ENCODE measurements at regions not wholly inside any gene's neighbourhood (a gene's known extent, or its start where the extent isn't known, plus 50 kb on each side); places are given as distances from the start of the nearest gene placed in this dataset.
A peak's percentile ranks its signal among the peaks of the same experiment; 100 is the strongest.

DNA sequence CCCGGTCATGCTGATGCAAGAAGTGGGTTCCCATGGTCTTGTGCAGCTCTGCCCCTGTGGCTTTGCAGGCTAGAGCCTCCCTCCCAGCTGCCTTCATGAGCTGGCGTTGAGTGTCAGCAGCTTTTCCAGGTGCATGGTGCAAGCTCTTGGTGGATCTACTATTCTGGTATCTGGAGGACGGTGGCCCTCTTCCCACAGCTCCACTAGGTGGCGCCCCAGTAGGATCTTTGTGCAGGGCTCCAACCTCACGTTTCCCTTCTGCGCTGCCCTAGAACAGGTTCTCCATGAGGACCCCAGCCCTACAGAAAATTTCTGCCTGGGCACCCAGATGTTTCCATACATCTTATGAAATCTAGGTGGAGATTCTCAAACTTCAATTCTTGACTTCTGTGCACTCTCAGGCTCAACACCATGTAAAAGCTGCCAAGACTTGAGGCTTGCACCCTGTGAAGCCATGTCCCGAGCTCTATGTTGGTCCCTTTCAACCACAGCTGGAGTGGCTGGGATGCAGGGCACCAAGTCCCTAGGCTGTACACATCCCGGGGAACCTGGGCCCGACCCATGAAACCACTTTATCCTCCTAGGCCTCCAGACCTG is 238.4 kb upstream of the MDFIC2 start:
- DNase-seq: peak; percentile 89

DNA sequence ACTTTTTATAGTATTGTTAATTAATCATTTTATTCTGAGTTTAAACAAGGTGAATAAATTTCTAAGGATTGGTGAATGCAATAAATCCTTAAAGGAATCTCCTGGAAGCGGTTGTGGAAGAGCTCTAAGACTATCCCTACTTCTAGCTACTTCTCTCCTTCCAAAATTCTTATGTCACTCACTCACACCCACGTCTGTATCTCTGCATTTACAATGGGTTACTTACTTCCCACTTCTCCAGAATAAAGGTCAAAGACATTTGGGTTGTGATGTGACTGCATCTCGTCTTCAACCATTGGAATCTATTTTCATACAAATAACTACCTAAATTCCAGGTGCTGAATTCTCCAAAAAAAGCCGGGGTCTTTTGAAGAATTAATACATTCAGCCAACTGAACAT is 234.2 kb upstream of the MDFIC2 start:
- no peak for DNase-seq

DNA sequence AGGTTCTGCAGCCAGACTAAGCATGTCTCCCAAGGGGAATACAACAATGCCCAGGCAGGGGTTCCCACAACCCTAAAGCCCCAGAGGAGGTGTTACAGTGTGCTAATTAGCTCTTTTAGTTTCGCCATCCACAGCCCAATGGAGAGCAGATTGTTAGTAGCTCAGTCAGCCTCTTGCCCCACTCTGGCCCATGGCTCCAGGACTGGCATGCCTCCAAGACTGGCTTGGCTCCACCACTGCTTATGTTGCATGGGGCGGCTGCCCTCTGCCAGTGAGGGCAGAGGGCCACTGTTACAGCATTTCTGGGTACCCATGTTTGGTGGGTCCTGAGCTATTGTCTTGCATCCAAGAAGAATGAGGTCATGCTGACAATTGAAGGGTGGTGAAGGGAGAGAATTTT is 231.1 kb upstream of the MDFIC2 start:
- DNase-seq: no peak

DNA sequence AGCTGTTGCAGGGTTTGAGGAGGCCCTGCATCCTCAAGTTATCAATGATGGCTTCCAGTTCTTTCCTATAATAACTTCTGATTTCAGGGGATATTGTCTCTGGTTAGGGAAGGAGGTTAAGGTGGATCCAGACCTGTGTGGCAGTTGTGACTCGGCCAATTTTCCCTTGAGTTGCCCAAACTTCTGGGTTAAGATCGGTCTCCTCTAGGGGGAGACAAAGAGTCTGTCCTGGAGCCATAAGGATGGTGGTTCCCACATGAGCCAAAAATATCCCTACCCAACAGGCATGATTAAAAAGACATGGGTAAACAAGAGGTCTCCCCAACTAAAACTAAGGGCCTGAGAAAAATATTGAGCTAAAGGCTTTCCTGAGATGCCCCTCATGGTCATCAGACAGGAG is 227.5 kb upstream of the MDFIC2 start:
- no peak for DNase-seq

DNA sequence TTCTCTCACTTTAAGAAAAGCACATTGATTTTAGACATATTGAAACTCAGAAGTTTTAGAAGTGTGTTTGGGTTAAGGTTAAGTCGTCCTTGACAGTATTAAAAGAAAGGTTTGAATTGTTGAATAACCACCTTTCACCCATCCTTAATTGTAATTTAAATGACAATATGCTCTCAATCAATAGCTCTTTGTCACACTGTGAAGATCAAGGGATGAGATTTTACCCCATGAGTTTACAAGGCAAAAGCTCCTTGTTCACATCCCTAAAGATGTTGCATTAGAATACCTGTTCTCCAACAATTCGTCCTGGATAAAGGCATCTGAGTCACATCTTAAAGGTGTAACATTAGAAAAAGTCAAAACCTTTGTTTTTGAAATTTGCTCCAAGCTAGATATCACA is 220.4 kb upstream of the MDFIC2 start:
- DNase-seq: no peak

DNA sequence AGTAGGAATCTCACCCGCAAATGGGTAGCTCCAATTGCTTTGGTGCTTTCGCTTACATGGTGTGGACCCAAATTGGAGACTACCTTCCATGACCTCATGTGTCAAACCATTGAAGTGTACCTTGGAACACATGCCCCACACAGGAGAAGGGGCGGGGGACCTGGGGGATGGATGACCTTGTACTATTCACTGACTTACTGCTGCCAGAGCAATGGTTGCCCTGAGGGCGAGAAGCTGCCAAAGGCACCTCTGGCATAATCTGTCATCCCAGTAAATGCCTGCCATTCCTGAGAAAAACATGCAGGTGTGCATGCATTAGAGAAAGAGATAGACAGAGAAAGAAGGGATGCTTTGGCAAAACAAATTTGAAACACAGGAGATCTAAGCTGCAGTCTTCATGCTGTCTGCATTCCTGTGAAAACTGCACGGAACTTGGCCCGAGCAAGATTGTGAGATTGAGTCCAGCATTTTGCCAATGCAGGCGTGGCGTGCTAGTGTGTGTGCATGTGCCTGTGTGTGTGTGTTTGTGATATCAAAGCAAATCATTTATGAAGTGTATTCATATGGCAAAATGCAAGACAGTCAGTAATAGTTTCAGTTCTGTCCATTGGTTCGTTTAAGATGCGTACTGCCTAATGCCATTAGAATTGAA is 219.5 kb upstream of the MDFIC2 start:
- DNase-seq: no peak

DNA sequence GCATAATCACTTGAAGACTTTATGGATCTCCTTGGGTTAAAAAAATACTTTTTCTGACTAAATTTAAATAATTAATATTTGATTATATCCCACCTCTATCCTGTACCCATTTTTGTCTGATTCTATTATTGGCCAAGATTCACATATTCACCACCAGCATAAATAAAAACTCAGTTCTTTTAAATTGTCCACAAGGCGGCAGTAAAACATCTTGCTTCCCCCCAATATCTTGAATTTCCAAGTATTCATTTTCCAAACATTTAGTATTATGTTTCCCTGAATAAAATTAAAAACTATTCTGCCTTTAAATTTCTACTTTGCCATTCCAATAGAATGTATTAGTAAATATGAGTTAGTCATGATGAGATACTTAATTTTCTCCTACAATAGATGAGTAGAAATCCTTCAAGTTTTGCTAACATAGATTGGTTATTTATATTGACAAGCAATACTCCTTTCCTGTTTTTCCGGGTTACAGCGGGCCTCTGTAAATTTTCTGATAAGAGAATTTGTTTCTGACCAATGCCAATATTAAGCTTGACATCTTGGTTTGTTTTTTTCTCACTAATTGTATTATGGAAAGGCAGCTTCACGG is 218.7 kb upstream of the MDFIC2 start:
- DNase-seq: no peak

DNA sequence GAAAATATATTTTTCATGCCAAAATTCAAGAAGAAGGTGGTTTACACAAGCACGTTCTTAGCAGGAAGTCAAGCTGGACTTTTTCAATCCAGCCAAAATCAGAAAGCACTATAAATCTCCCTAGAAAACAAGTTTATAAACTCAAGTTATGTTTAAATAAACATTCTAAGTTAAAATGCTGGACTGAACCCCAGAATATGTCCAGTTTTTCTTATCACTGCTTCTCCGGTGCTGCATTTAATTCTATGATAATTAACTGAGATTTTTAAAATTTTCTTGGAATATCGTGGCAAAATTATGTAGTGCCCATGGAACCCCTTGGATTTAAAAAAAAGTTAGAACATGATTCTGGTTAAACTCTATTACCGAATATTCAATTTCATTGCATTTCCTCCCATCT is 218.2 kb upstream of the MDFIC2 start:
- DNase-seq: no peak

DNA sequence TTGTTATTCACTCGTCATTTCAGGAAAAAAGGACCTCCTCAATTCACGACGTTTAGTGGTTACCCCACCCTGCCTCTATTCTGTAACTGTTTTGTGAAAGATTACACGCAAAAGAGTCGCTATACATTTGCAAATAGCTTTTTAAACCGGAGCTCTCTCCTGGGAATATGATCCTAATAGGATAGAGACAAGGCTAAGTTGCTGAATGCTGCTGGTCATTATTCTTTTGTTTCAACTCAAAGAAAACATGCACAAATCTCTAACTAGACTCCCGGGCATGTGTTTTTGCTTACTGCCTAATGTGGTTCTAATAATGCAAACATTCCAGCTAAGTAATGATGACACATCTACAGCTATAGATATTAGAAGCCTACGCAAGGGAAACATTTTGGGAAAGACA is 214.6 kb upstream of the MDFIC2 start:
- DNase-seq: no peak

DNA sequence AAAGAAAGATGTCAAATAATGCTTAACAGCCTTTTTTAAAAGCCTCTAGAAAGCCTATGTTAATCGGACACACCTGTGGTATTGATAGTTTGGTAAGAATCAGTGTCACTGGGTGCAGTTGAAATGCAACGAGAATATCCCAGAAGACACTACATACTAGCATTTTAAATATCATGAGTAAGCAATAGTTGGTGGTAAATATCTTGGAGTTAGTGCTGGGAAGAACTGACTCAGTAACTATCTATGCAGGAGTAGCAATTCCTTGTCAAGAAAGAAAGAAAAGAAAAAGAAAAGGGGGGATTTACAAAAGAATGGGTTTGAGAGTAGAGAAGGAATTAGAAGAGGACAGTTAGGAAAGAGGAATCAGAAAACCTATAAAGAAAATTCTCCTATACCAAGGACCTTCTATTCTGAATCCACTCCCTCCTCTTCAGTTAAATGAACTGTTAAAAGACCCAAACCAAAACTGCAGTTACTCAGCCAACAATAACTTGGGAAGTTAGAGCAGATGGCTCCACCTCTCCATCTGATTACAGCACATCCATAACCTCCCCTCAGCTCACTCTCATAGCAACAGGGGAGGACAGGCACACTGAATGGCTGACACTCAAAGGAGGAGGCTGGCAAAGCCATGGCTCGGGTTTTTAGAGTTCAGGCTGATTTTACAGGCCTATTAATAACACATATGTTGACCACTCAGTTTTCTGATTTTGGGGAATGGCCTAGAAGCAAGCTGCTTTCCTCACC is 207.6 kb upstream of the MDFIC2 start:
- DNase-seq: no peak

DNA sequence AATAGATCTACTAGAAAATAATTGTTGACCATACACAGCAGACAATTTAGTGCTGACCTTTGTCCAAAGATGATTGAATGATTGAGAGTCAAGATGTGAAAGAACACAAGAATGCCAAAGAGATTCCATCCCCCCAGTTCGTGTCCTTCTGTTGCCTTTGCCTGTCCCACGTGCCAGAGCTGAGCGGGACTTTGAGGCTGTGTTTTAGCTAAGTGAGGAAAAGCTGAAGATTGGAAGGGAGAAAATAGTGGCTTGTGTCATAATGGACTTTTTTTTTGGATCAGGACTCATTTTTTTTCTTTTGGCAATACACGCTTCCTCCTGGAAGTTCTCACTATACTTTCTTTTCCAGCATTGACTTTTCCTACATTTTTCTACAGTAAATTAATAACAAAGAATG is 206.6 kb upstream of the MDFIC2 start:
- DNase-seq: no peak

DNA sequence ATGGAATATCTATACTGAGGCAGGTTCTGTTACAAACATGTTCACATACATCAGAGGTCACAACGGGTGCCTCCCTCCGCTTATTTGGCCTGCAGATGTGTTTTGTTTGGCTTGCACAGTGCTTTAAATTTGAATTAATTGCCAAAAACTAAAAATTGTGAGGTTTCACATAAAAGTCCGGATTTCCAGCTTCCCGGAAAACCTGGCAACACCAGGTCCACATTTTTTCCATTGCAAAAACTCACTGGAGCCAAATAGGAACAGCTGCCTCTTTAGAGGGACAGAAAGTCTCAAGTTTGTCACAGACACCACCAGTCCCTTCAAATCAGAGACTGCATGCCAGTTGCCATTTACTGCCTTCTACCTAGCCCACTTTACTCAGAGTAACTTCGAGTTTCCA is 205.9 kb upstream of the MDFIC2 start:
- no peak for DNase-seq

DNA sequence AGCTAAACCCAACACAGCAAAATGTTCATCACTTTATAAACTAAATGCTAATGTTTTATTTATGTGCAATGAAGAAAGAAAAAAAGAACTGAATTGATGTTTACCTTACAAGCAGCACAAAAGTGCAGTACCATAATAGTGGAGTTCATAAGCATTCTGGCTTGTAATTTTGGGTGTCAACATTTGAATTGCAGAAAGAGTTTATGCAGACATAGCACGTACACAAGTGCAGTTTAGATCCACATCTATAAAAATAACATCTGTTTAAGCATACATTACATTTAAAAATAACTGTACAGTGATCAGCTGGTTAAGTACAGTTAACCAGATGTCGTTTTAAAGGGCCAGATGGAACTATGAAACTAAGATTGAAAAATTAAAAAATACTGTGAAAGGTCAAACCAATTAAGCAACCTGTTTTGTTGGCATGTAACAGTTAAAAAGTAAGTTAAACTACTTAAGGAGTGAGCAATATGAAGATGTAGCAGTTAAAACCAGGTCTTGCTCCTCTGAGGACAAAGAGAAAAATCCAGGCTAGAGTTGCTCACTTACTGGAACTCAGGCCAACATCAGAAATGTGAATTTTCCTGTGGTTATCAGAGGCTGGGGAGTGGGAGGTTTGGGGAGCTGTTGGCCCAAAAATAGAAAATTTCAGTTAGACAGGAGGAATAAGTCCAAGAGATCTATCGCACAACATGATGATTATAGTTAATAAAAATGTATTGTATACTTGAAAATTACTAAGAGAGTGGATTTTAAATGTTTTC is 204.9 kb upstream of the MDFIC2 start:
- no peak for DNase-seq

DNA sequence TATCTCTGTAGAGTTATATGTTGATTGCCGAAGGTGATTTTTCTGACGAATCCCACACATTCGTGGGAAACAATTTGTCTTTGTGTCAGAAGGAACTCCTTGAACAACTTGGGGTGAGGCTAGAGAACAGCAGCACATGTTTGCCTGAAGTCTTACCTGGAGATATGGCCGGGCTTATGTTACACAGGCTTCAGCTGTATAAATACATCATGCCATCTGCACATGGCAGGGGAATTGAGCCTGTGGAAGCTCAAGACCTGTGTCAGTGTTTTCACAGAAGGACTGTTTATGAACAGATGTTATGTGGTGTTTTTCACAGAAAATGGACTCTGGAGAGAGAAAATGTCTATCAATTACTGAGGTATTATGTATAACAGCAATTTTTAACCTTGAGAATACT is 203.6 kb upstream of the MDFIC2 start:
- no peak for DNase-seq

DNA sequence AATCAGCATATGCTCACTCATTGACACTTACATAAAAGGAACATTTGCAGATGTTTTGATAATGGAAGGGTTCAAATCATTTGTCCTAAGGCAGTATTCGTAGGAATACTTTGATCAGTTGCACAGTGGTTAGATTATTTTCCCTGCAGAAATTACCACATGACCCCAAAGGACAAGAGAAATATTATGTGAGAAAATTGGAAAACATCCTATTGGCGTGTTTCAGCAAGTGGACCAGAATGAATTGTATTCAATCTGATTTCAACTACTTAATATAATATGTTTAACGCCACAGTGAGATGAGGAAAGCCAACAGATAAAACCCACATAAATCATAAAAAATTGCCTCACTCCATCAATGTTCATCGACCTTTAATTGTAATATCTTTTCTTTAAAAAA is 195.0 kb upstream of the MDFIC2 start:
- no peak for DNase-seq

DNA sequence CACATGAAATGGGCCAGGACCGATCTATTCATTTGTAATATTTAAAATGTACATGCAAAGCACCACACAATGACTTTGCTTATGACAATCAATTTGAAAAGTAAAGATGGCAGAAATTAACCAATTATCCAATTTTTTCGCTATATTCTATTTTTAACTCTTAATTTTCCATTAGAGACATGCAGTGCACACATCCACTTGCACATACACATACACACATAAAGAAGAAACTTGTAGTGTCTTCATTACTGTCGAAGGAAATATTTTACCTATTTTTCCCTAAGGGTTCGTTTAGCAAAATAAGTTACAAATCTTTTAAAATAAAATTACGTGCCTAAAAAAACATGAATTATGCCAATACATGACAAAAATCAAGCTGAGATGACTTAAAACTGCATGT is 194.3 kb upstream of the MDFIC2 start:
- no peak for DNase-seq

DNA sequence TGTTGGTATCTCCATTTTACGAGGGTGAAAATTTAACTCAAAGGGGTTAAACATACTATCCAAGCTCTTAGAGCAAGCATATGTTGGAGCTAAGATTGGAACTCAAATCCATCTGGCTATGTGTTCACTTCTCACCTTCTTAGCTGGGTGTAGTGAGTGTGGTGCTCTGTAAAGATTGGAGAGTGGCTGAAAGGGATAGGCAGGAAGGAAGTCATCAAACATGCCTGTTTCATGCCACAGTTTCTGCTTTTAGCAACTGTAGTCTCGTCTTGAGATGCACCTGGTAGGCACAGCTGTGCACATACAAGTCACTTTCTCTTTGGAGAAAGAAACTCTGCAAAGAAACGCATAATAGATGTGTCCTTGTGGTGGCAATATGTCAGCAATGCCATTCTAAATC is 189.1 kb upstream of the MDFIC2 start:
- DNase-seq: no peak

DNA sequence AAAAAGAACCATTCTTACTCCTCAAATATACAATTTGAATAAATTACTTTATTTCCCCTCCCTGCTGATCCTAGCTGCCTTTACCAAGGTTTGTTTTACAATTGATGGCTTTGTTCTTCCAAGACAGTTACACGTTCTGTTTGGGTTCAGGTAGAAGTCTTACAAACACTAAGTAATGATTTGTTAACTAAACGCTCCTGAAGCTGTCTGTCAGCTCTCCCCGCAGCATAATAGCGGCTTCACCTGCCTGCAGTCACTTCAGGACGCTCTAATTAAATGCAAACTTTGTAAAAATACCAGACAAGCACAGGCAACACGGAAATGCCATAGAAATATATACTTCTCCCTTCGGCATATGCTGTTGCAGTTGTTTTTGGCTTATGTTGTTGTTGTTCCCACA is 176.4 kb upstream of the MDFIC2 start:
- DNase-seq: no peak

DNA sequence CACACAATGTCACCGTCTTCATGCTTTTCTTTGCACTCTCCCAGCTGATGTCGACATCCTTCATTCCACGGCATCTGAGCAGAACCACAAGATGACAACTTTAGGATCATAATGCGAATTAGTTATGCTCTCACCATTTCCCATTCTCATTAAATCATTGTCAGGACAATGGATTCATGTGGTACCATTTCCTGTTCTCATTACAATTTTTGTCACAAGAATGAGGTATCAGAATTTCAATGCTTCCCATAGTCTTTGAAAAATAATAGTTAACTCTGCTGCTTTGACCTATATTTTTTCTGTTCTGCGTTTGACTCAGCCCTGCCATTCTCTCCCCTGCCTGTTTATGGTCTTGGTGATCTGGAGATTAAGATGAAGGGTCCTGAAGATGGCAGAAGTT is 175.7 kb upstream of the MDFIC2 start:
- no peak for DNase-seq

DNA sequence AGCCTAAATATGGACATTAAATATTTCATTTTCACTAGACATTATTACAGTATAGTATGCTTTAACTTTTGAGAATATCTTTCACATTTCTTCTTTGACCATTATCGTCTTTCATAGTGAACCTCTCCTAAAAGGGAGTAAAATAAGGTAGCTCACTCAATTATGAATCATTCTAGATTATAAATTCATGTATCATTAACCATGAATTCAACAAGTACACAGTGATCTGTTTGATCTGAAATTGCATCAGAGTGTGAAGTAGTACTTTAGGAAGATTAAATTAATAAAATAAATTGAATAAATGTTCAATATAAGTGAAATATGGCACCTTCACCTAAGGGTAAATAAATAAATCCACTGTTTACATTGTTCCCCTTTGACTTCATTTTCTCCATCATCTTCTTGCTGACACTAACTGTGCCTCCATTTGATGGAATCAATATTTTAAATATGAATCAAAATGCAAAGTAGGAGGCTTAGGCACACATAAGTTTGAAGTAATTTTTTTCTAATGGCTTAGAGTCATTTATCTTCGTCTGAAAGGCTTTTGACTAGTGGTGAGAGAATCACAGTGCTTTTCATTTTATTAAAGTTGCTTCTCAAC is 174.1 kb upstream of the MDFIC2 start:
- no peak for DNase-seq

DNA sequence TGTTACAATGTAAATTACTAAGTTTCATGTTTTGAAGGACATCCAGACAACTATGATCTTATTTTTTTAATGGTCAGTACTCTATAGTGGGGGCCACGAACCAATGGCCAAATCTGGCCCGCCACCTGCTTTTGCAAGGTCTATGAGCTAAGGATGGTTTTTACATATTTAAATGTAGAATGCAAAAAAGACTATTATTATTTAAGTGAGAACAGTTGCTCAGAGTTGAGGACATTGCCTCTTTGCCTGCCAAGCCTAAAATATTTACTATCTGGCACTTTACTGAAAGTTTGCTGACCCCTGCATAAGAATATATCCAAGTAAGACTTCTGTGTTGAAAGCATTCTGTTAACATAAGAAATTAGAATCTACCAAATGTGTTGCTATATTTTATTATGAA is 163.7 kb upstream of the MDFIC2 start:
- DNase-seq: no peak

DNA sequence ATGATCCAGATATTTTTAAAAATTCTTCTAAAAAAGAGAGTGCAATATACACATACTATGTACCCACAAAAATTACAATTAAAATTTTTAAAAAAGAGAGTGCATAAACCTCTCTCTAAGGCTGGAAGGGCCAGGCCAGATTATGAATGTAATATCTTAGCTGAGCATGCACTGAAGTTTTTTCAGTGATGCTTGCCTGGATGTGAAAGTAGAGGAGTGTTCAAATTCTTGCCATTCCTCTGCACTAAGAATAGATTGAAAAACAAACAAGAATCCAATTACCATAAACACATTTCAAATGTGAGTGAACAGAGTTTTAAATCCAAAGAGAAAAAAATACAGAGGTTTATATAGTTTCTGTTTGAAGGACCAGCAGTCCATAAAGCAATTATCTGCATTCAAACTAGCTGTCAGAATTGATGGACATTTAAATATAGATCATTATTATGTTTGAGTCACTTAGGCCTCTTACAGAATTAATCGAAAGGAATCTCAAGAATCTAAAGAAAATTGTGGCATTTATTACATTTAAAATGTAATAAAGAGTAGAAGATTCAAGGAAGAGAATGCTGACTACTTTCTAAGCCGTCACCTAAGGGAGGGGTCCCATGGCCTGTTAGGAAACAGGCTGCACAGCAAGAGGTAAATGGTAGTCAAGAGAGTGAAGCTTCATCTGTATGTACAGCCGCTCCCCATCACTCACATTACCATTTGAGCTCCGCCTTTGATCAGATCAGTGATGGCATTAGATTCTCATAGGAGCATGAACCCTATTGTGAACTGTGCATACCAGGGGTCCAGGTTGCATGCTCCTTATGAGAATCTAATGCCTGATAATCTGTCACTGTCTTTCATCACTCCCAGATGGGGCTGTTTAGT is 159.3 kb upstream of the MDFIC2 start:
- no peak for DNase-seq

Measured in activated CD8-positive, alpha-beta memory T cell treated with anti-CD3 and anti-CD28 coated beads for 24 hours (primary cell).